ENCODE measurements at regions not wholly inside any gene's neighbourhood (a gene's known extent, or its start where the extent isn't known, plus 50 kb on each side); places are given as distances from the start of the nearest gene placed in this dataset.

GRCh38 chr18:56083523-56084287 lies 495.7 kb upstream of the TCF4 start:
- no peak for ATAC-seq
- Histone ChIP-seq H3K9me1 (ENCODE audit: control insufficient read depth, insufficient read depth, low read length) (no peaks in the 10 kb centered on the region), H3K36me3 (ENCODE audit: control insufficient read depth, insufficient read depth, low read length) (no peaks in the 10 kb centered on the region), H2AFZ (ENCODE audit: low read depth, low read length) (no peak overlapping the region), H3K79me2 (ENCODE audit: control insufficient read depth, insufficient read depth, low read length) (no peaks in the 10 kb centered on the region), H3K9me3 (replicated peaks; ENCODE audit: control insufficient read depth, insufficient read depth, low read depth, low read length) (no peaks in the 10 kb centered on the region), H3K4me1 (replicated peaks in 1 of 2; ENCODE audit: control insufficient read depth in 2 of 2, insufficient read depth in 2 of 2, low read length in 2 of 2) (no peaks in the 10 kb centered on the region), H3K27ac (ENCODE audit: extremely low read depth, low read depth, low read length) (no peak overlapping the region), H3K4me3 (no peak overlapping the region), H3K9ac (ENCODE audit: insufficient read depth in 1 of 2, low read depth in 2 of 2, low read length in 2 of 2) (no peak overlapping the region), H3K27me3 (ENCODE audit: control insufficient read depth in 2 of 2, insufficient read depth in 2 of 2, low read length in 2 of 2) (peaks cover 0 to 5% of the 10 kb centered on the region in 2 experiments; a peak in 1 of 5 replicates), H4K20me1 (replicated peaks; ENCODE audit: control insufficient read depth, insufficient read depth, low read length) (no peaks in the 10 kb centered on the region), H3K4me2 (ENCODE audit: insufficient read depth, low read length) (no peak overlapping the region)
- CTCF ChIA-PET (ENCODE audit: low intra/inter-chr PET ratio) = no interaction called here
- no peak for FAIRE-seq
- in situ Hi-C loops (cut with MboI) (no loop called here), intact Hi-C loops (cut with micrococcal nuclease) (no loop called here)
- POLR2A ChIA-PET = interaction anchor here (0.6 kb wide), 1 partner anchor 865 kb away, joined by 3 read pairs; no protein-coding TSS in a partner anchor
- WGBS (ENCODE audit: insufficient coverage, low coverage, missing lambda C conversion rate) = 4% methylated on average over 4 of the region's 8 CpGs
- no peak for TF ChIP-seq MEF2A (IDR thresholded peaks at IDR 0.05; ENCODE audit: control insufficient read depth, low read depth, low read length)
- TF ChIP-seq, protein P1, sequence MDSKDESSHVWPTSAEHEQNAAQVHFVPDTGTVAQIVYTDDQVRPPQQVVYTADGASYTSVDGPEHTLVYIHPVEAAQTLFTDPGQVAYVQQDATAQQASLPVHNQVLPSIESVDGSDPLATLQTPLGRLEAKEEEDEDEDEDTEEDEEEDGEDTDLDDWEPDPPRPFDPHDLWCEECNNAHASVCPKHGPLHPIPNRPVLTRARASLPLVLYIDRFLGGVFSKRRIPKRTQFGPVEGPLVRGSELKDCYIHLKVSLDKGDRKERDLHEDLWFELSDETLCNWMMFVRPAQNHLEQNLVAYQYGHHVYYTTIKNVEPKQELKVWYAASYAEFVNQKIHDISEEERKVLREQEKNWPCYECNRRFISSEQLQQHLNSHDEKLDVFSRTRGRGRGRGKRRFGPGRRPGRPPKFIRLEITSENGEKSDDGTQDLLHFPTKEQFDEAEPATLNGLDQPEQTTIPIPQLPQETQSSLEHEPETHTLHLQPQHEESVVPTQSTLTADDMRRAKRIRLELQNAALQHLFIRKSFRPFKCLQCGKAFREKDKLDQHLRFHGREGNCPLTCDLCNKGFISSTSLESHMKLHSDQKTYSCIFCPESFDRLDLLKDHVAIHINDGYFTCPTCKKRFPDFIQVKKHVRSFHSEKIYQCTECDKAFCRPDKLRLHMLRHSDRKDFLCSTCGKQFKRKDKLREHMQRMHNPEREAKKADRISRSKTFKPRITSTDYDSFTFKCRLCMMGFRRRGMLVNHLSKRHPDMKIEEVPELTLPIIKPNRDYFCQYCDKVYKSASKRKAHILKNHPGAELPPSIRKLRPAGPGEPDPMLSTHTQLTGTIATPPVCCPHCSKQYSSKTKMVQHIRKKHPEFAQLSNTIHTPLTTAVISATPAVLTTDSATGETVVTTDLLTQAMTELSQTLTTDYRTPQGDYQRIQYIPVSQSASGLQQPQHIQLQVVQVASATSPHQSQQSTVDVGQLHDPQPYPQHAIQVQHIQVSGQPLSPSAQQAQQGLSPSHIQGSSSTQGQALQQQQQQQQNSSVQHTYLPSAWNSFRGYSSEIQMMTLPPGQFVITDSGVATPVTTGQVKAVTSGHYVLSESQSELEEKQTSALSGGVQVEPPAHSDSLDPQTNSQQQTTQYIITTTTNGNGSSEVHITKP (IDR thresholded peaks at IDR 0.05; ENCODE audit: partially characterized antibody) = no peak
- no peak for TF ChIP-seq SMAD2 (IDR thresholded peaks at IDR 0.05; ENCODE audit: low read depth, low read length)
- no TSS peak for BruUV-seq (replicated peaks)
- DNase-seq (ENCODE audit: extremely low read depth in 1 of 4, low spot score in 3 of 4) = no peak
